PC-9 (cell line): ENCODE measurements at regions not wholly inside any gene's neighbourhood (a gene's known extent, or its start where the extent isn't known, plus 50 kb on each side); places are given as distances from the start of the nearest gene placed in this dataset.
"Not testable (repeated sequence)": the region's sequence is repeated elsewhere in the genome, so short reads cannot be mapped to it uniquely, and the experiment has no call there.

Source experiments
- EZH2 ChIP-seq: fragments of 200-600 bp; sonication (generic); IDR thresholded peaks from 2 replicates; pipeline ENCODE4 v1.8.0; 2017; ENCODE audit warnings: antibody characterized with exemption, low read depth
- TF ChIP-seq, protein P1 (sequence below): fragments of 200-600 bp; sonication (generic); conservative IDR thresholded peaks from 2 replicates; pipeline ENCODE4 v1.6.1; 2017; ENCODE audit warnings: mixed run types, antibody characterized with exemption, mild to moderate bottlenecking, moderate library complexity

DNA sequence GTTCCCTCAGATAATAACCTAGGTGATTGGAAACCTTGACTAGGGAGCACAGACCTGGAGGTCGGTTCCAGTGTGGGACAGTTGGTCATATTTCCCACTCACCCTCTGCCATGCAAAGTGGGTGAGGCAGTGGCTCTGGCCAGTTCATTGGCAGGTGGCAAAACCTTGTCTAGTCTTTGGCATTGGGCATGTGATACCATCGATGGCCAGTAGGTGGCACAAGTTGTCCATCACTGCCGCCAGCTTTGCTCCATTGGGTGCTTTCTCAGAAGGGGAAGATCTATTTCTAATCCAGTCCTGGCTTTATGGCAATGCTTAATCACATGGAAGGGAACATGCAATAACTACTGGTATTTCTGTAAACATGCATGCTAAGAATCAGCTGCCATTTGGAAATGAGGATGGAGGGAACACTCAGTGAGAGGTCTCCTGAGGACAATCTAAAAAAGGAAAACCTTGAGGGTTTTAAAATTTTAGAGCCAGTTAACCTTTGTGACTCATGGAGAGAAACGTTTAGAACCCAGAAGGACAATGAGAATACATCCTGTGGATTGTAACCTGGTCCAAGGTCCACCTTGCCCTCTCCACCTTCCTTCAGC lies 207.5 kb upstream of the PLGLB1 start:
- TF ChIP-seq, protein P1, sequence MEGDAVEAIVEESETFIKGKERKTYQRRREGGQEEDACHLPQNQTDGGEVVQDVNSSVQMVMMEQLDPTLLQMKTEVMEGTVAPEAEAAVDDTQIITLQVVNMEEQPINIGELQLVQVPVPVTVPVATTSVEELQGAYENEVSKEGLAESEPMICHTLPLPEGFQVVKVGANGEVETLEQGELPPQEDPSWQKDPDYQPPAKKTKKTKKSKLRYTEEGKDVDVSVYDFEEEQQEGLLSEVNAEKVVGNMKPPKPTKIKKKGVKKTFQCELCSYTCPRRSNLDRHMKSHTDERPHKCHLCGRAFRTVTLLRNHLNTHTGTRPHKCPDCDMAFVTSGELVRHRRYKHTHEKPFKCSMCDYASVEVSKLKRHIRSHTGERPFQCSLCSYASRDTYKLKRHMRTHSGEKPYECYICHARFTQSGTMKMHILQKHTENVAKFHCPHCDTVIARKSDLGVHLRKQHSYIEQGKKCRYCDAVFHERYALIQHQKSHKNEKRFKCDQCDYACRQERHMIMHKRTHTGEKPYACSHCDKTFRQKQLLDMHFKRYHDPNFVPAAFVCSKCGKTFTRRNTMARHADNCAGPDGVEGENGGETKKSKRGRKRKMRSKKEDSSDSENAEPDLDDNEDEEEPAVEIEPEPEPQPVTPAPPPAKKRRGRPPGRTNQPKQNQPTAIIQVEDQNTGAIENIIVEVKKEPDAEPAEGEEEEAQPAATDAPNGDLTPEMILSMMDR, result peak; percentile 73
- TF ChIP-seq EZH2, result not testable (repeated sequence)
